ENCODE measurements at regions not wholly inside any gene's neighbourhood (a gene's known extent, or its start where the extent isn't known, plus 50 kb on each side); places are given as distances from the start of the nearest gene placed in this dataset.
"Not testable (repeated sequence)": the region's sequence is repeated elsewhere in the genome, so short reads cannot be mapped to it uniquely, and the experiment has no call there.

GRCh38 chr21:36231444-36231843, 74.8 kb downstream of the DOP1B start:
- not testable (repeated sequence) for H3K4me1 ChIP-seq (ENCODE audit: control insufficient read depth, low read depth, low read length); H2BK15ac ChIP-seq (replicated peaks; ENCODE audit: low read depth); H2BK5ac ChIP-seq (ENCODE audit: low read length); H4K5ac ChIP-seq (ENCODE audit: low read length); H3K79me1 ChIP-seq (ENCODE audit: low read length); H3K27me3 ChIP-seq (ENCODE audit: insufficient read depth, low read length, poor library complexity); H3K23ac ChIP-seq (ENCODE audit: low read length); H3K36me3 ChIP-seq (ENCODE audit: control insufficient read depth, insufficient read depth, low read length); H2BK120ac ChIP-seq (ENCODE audit: low read depth, low read length); H3K18ac ChIP-seq (ENCODE audit: low read length); H3K9ac ChIP-seq (ENCODE audit: low read length); H4K8ac ChIP-seq (ENCODE audit: low read depth, low read length); H3K56ac ChIP-seq (ENCODE audit: low read length); H3K79me2 ChIP-seq (ENCODE audit: control insufficient read depth, insufficient read depth, low read length); H3K27ac ChIP-seq (ENCODE audit: low read depth, low read length); H2AK5ac ChIP-seq (ENCODE audit: low read length); DNase-seq; H3K4me3 ChIP-seq (ENCODE audit: low read length); H3K4me2 ChIP-seq (ENCODE audit: low read length); H3K4ac ChIP-seq (ENCODE audit: low read depth, low read length)
- no CpG with 5 or more reads among the region's 3 CpGs for WGBS (ENCODE audit: extremely low coverage, insufficient coverage, low lambda C conversion rate)

GRCh38 chr21:36232641-36233040, 76.0 kb downstream of the DOP1B start:
- Histone ChIP-seq H3K4ac (ENCODE audit: low read depth, low read length) (no peak overlapping the region), H2BK15ac (replicated peaks; ENCODE audit: low read depth) (no peak overlapping the region), H2BK120ac (ENCODE audit: low read depth, low read length) (no peak overlapping the region), H3K4me1 (ENCODE audit: control insufficient read depth, low read depth, low read length) (peaks cover 2% of the 10 kb centered on the region), H3K9ac (ENCODE audit: low read length) (no peak overlapping the region), H3K56ac (ENCODE audit: low read length) (no peak overlapping the region), H4K5ac (ENCODE audit: low read length) (no peak overlapping the region), H2BK5ac (ENCODE audit: low read length) (no peak overlapping the region), H2AK5ac (ENCODE audit: low read length) (no peak overlapping the region), H3K79me2 (ENCODE audit: control insufficient read depth, insufficient read depth, low read length) (no peaks in the 10 kb centered on the region), H3K79me1 (ENCODE audit: low read length) (no peaks in the 10 kb centered on the region), H3K27ac (ENCODE audit: low read depth, low read length) (no peak overlapping the region), H3K36me3 (ENCODE audit: control insufficient read depth, insufficient read depth, low read length) (no peaks in the 10 kb centered on the region), H4K8ac (ENCODE audit: low read depth, low read length) (no peak overlapping the region), H3K27me3 (ENCODE audit: insufficient read depth, low read length, poor library complexity) (no peaks in the 10 kb centered on the region), H3K4me2 (ENCODE audit: low read length) (no peak overlapping the region), H3K23ac (ENCODE audit: low read length) (no peak overlapping the region), H3K18ac (ENCODE audit: low read length) (no peak overlapping the region), H3K4me3 (ENCODE audit: low read length) (no peak overlapping the region)
- WGBS (ENCODE audit: extremely low coverage, insufficient coverage, low lambda C conversion rate), result no CpG with 5 or more reads among the region's 9 CpGs
- no peak for DNase-seq

- no peak overlapping the region for H2BK120ac ChIP-seq (ENCODE audit: low read depth, low read length)
- no peak overlapping the region for H3K4me2 ChIP-seq (ENCODE audit: low read length)
- H2BK5ac ChIP-seq (ENCODE audit: low read length), result no peak overlapping the region
- H3K4me1 ChIP-seq (ENCODE audit: control insufficient read depth, low read depth, low read length), result peaks cover 2% of the 10 kb centered on the region
- no peak overlapping the region for H4K8ac ChIP-seq (ENCODE audit: low read depth, low read length)
- H3K36me3 ChIP-seq (ENCODE audit: control insufficient read depth, insufficient read depth, low read length), result no peaks in the 10 kb centered on the region
- H3K9ac ChIP-seq (ENCODE audit: low read length), result no peak overlapping the region
- no CpG with 5 or more reads among the region's 8 CpGs for WGBS (ENCODE audit: extremely low coverage, insufficient coverage, low lambda C conversion rate)
- no peak overlapping the region for H3K27ac ChIP-seq (ENCODE audit: low read depth, low read length)
- no peak overlapping the region for H3K56ac ChIP-seq (ENCODE audit: low read length)
- H2BK15ac ChIP-seq (replicated peaks; ENCODE audit: low read depth), result no peak overlapping the region
- no peak overlapping the region for H2AK5ac ChIP-seq (ENCODE audit: low read length)
- H4K5ac ChIP-seq (ENCODE audit: low read length), result no peak overlapping the region
- peak; percentile 83 for DNase-seq
- no peaks in the 10 kb centered on the region for H3K79me1 ChIP-seq (ENCODE audit: low read length)
- H3K4me3 ChIP-seq (ENCODE audit: low read length), result no peak overlapping the region
- no peak overlapping the region for H3K23ac ChIP-seq (ENCODE audit: low read length)
- no peaks in the 10 kb centered on the region for H3K79me2 ChIP-seq (ENCODE audit: control insufficient read depth, insufficient read depth, low read length)
- H3K27me3 ChIP-seq (ENCODE audit: insufficient read depth, low read length, poor library complexity), result no peaks in the 10 kb centered on the region
- no peak overlapping the region for H3K18ac ChIP-seq (ENCODE audit: low read length)
- no peak overlapping the region for H3K4ac ChIP-seq (ENCODE audit: low read depth, low read length)
Observed at GRCh38 chr21:36235058-36235582, 78.5 kb downstream of the DOP1B start.

GRCh38 chr21:36236052-36236730, 79.6 kb downstream of the DOP1B start:
- H3K18ac ChIP-seq (ENCODE audit: low read length), result no peak overlapping the region
- no peak overlapping the region for H3K4me3 ChIP-seq (ENCODE audit: low read length)
- no peaks in the 10 kb centered on the region for H3K36me3 ChIP-seq (ENCODE audit: control insufficient read depth, insufficient read depth, low read length)
- H3K27me3 ChIP-seq (ENCODE audit: insufficient read depth, low read length, poor library complexity), result no peaks in the 10 kb centered on the region
- H3K9ac ChIP-seq (ENCODE audit: low read length), result no peak overlapping the region
- H2BK5ac ChIP-seq (ENCODE audit: low read length), result no peak overlapping the region
- no peak overlapping the region for H2AK5ac ChIP-seq (ENCODE audit: low read length)
- no peak overlapping the region for H3K4me2 ChIP-seq (ENCODE audit: low read length)
- no peak overlapping the region for H2BK120ac ChIP-seq (ENCODE audit: low read depth, low read length)
- H2BK15ac ChIP-seq (replicated peaks; ENCODE audit: low read depth), result no peak overlapping the region
- no peak for DNase-seq
- H3K27ac ChIP-seq (ENCODE audit: low read depth, low read length), result no peak overlapping the region
- no CpG with 5 or more reads among the region's 8 CpGs for WGBS (ENCODE audit: extremely low coverage, insufficient coverage, low lambda C conversion rate)
- no peaks in the 10 kb centered on the region for H3K79me2 ChIP-seq (ENCODE audit: control insufficient read depth, insufficient read depth, low read length)
- H3K56ac ChIP-seq (ENCODE audit: low read length), result no peak overlapping the region
- no peak overlapping the region for H3K23ac ChIP-seq (ENCODE audit: low read length)
- peaks cover 2% of the 10 kb centered on the region for H3K4me1 ChIP-seq (ENCODE audit: control insufficient read depth, low read depth, low read length)
- H4K8ac ChIP-seq (ENCODE audit: low read depth, low read length), result no peak overlapping the region
- no peak overlapping the region for H4K5ac ChIP-seq (ENCODE audit: low read length)
- H3K4ac ChIP-seq (ENCODE audit: low read depth, low read length), result no peak overlapping the region
- H3K79me1 ChIP-seq (ENCODE audit: low read length), result no peaks in the 10 kb centered on the region

GRCh38 chr21:36237441-36237840, 80.8 kb downstream of the DOP1B start:
- H2BK120ac ChIP-seq (ENCODE audit: low read depth, low read length), result no peak overlapping the region
- H3K4me2 ChIP-seq (ENCODE audit: low read length), result no peak overlapping the region
- no peak overlapping the region for H2AK5ac ChIP-seq (ENCODE audit: low read length)
- no CpG with 5 or more reads among the region's 7 CpGs for WGBS (ENCODE audit: extremely low coverage, insufficient coverage, low lambda C conversion rate)
- H3K79me1 ChIP-seq (ENCODE audit: low read length), result no peaks in the 10 kb centered on the region
- peaks cover 2% of the 10 kb centered on the region for H3K4me1 ChIP-seq (ENCODE audit: control insufficient read depth, low read depth, low read length)
- H3K79me2 ChIP-seq (ENCODE audit: control insufficient read depth, insufficient read depth, low read length), result no peaks in the 10 kb centered on the region
- H3K4ac ChIP-seq (ENCODE audit: low read depth, low read length), result no peak overlapping the region
- no peak overlapping the region for H3K18ac ChIP-seq (ENCODE audit: low read length)
- H4K5ac ChIP-seq (ENCODE audit: low read length), result no peak overlapping the region
- no peak overlapping the region for H3K9ac ChIP-seq (ENCODE audit: low read length)
- H3K27ac ChIP-seq (ENCODE audit: low read depth, low read length), result no peak overlapping the region
- DNase-seq, result no peak
- H3K27me3 ChIP-seq (ENCODE audit: insufficient read depth, low read length, poor library complexity), result no peaks in the 10 kb centered on the region
- H3K4me3 ChIP-seq (ENCODE audit: low read length), result no peak overlapping the region
- H3K56ac ChIP-seq (ENCODE audit: low read length), result no peak overlapping the region
- H2BK5ac ChIP-seq (ENCODE audit: low read length), result no peak overlapping the region
- no peaks in the 10 kb centered on the region for H3K36me3 ChIP-seq (ENCODE audit: control insufficient read depth, insufficient read depth, low read length)
- no peak overlapping the region for H3K23ac ChIP-seq (ENCODE audit: low read length)
- no peak overlapping the region for H2BK15ac ChIP-seq (replicated peaks; ENCODE audit: low read depth)
- no peak overlapping the region for H4K8ac ChIP-seq (ENCODE audit: low read depth, low read length)

GRCh38 chr21:36239585-36239984, 80.4 kb upstream of the MORC3 start:
- Histone ChIP-seq H3K27me3 (ENCODE audit: insufficient read depth, low read length, poor library complexity) (no peaks in the 10 kb centered on the region), H3K4me3 (ENCODE audit: low read length) (no peak overlapping the region), H3K36me3 (ENCODE audit: control insufficient read depth, insufficient read depth, low read length) (no peaks in the 10 kb centered on the region), H3K4me2 (ENCODE audit: low read length) (no peak overlapping the region), H3K9ac (ENCODE audit: low read length) (no peak overlapping the region), H3K56ac (ENCODE audit: low read length) (no peak overlapping the region), H3K4me1 (ENCODE audit: control insufficient read depth, low read depth, low read length) (peaks cover 2% of the 10 kb centered on the region), H3K18ac (ENCODE audit: low read length) (no peak overlapping the region), H3K4ac (ENCODE audit: low read depth, low read length) (no peak overlapping the region), H2BK5ac (ENCODE audit: low read length) (no peak overlapping the region), H3K79me1 (ENCODE audit: low read length) (no peaks in the 10 kb centered on the region), H3K23ac (ENCODE audit: low read length) (no peak overlapping the region), H2BK120ac (ENCODE audit: low read depth, low read length) (no peak overlapping the region), H4K5ac (ENCODE audit: low read length) (no peak overlapping the region), H3K27ac (ENCODE audit: low read depth, low read length) (no peak overlapping the region), H4K8ac (ENCODE audit: low read depth, low read length) (no peak overlapping the region), H2AK5ac (ENCODE audit: low read length) (no peak overlapping the region), H3K79me2 (ENCODE audit: control insufficient read depth, insufficient read depth, low read length) (no peaks in the 10 kb centered on the region), H2BK15ac (replicated peaks; ENCODE audit: low read depth) (no peak overlapping the region)
- WGBS (ENCODE audit: extremely low coverage, insufficient coverage, low lambda C conversion rate), result no CpG with 5 or more reads among the region's 20 CpGs
- DNase-seq, result no peak
